Fibroblast of gingiva (primary cell): ENCODE measurements at regions not wholly inside any gene's neighbourhood (a gene's known extent, or its start where the extent isn't known, plus 50 kb on each side); places are given as distances from the start of the nearest gene placed in this dataset.
"Not testable (repeated sequence)": the region's sequence is repeated elsewhere in the genome, so short reads cannot be mapped to it uniquely, and the experiment has no call there.

ENCODE experiments used
- DNase-seq: peaks from one replicate; pipeline ENCODE4 v3.0.0-alpha.2; 2011; ENCODE audit warnings: low read depth

- DNase-seq, result no peak
Observed at GRCh38 chr4:188377816-188378215, 238.6 kb downstream of the TRIML1 start.

DNA sequence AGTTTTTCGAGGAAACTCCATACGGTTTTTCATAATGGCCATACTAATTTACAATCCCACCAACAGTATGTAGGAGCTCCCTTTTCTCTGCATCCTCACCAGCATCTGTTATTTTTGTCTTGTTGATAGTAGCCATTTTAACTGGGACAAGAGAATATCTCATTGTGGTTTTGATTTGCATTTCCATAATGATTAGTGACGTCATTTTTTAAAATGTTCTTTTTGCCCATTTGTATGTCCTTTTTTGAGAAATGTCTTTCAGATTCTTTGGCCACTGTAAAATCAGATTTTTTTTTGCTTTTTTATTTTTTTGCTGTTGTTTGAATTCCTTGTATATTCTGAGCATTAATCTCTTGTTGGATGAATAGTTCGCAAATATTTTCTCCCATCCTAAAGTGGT is 243.9 kb downstream of the TRIML1 start:
- DNase-seq, result no peak

DNA sequence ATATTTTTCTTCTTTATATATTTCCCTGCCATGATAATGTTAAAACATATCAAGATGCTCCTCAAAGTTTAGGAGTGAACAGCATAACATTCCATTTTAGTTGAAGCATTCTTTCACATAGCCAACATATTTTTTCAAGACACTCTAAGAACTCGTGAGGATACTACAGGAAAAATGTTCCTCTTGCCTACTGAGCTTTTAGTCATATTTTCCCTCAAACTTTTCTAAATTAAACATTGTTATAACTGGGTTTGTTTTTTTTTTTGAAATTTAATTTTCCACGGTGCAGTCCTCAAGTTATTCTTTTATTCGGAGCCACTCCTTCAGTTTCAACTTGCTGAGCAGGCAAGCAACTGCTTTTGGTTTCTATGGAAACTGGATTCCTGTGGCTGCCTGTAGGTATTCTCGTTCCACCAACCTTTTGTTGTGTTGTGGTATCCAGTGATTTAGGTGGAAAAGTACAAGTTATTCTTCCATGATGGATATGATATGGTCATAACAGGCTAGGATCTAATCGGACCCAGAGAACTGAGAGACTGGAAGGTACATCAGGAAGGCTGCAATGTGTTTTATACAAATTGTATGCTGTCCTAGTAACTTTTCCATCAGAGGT is 248.0 kb downstream of the TRIML1 start:
- DNase-seq, result no peak

DNA sequence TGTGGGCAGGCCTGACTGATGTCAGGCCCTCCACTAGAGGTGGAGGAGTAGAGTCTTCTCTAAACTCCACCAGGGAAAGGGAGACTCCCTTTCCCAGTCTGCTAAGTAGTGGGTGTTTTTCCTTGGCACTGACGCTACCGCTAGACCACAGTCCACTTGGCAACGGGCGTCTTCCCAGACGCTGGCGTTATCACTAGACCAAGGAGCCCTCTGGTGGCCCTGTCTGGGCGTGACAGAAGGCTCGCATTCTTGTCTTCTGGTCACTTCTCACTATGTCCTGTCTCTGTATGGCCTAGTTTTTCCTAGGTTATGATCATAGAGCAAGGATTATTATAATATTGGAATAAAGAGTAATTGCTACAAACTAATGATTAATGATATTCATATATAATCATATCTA is 252.1 kb downstream of the TRIML1 start:
- not testable (repeated sequence) for DNase-seq

DNA sequence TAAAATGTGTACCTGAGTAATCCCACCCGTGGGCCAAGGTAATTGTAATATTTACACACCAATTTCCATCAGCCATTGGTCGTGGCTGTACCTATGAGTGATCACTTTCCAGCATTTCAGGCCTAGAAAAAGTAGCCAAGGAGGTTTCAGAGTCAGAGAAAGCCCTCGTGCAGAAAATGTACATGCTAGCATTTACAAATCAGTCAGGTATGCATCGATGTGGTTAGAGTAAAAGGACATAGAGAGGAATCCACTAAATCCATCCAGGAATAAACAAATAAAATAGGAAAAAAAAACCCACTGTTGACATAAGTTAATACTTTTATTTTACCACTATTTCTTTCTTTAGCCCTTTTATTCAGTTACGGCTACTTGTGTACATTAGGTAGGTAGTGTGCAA is 256.8 kb downstream of the TRIML1 start:
- no peak for DNase-seq

GRCh38 chr4:188399834-188400233 is 260.6 kb downstream of the TRIML1 start:
- DNase-seq, result no peak

DNA sequence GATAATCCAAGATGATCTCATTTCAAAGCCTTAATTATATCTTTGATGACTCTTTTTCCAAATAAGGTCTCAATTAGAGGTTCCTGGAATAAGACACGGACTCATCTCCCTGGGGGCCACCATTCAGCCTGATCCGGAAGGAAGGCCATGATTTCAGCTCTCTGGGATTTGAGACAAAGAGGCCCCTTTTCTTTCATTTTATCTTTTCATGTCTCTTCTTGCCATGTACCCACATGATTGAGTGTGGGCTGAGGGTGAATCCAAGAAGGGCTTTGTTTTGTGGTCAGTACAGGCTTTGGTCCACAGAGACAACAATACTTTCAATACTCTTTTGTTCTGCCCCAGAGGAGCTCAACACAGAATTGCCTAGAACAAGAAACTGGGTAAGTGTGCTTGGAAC is 261.2 kb downstream of the TRIML1 start:
- DNase-seq, result no peak

GRCh38 chr4:188403272-188403671 is 264.0 kb downstream of the TRIML1 start:
- no peak for DNase-seq

- not testable (repeated sequence) for DNase-seq
Observed at GRCh38 chr4:188405071-188405835, 266.0 kb downstream of the TRIML1 start.

GRCh38 chr4:188408244-188409030 is 269.2 kb downstream of the TRIML1 start:
- no peak for DNase-seq

- no peak for DNase-seq
Observed at GRCh38 chr4:188409851-188410250, 270.6 kb downstream of the TRIML1 start.

DNA sequence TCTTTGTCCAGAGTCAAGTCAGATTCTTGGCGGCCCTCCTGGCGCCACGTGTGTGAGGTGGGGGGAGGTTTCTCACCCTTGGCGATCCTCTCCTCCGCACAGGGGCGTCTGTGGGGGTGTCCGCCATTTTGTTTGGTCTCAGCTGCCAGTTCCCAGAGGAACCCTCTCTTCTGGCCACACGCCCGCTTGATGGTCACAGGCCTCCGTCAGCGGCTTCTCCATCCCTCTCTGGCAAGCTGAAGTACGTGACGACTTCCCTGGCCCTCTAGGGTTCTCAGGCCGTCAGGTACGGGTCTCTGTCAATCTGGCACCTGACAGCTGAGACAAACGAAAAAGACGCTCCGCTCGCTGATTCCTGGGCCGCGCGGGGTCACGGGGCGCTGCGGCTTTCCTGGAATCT is 272.6 kb downstream of the TRIML1 start:
- no peak for DNase-seq

- no peak for DNase-seq
Observed at GRCh38 chr4:188412499-188412898, 273.3 kb downstream of the TRIML1 start.

GRCh38 chr4:188414441-188414840 is 275.2 kb downstream of the TRIML1 start:
- no peak for DNase-seq

GRCh38 chr4:188417181-188417580 is 277.9 kb downstream of the TRIML1 start:
- DNase-seq, result no peak

DNA sequence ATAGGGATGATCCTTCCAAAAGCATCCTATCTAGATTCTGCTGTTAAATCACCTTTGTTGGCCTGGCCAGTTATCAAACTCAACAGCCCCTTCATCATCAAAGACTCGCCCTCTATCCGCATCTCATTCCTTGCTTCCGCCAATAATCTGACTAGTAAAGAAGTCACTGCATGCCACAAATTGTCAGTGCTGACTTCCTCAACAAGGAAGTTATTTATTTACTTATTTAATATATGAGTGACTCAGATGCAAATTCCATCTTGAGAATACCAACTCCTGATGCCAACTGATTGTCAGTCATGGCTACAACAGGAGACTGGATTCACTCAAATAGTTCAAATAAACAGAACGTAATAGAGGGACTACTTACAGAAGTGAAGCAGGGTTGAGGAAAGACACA is 283.8 kb downstream of the TRIML1 start:
- no peak for DNase-seq

GRCh38 chr4:188428935-188429334 is 289.7 kb downstream of the TRIML1 start:
- no peak for DNase-seq

DNA sequence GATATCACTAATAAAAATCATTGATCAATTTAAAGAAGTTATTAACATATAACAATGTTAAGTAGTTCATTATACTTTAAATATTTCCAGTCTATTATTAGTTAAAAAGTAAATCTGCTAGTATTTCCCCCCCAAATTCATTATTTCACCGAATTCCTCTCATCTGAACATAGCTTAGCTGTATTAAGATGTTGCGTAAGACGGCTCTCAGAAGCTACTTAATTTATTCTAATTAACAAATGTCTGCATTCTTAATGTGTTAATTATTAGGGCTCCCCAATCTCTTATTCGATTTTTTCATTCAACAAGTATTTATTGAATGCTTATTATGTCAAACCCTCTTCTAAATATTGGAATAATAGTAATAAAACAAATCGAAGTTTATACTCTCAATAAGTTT is 290.7 kb downstream of the TRIML1 start:
- DNase-seq, result no peak

DNA sequence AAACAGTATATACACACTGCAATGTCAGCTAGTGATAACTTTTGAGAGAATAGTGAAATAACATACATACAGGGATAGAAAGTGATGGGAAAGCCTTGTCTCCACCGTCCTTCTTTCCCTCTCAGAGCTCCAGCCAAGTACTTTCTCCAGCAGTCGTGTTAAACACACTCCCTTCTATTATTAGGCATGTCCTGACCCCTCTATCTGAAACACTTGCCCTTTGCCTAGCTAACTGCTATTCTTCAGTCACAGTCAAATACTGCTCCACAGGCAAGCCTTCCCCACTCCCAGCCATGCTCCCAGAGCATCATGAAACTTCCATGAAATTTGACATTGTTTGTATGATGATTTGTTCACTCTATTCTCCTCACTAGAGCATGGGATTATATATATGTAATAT is 291.1 kb downstream of the TRIML1 start:
- no peak for DNase-seq

DNA sequence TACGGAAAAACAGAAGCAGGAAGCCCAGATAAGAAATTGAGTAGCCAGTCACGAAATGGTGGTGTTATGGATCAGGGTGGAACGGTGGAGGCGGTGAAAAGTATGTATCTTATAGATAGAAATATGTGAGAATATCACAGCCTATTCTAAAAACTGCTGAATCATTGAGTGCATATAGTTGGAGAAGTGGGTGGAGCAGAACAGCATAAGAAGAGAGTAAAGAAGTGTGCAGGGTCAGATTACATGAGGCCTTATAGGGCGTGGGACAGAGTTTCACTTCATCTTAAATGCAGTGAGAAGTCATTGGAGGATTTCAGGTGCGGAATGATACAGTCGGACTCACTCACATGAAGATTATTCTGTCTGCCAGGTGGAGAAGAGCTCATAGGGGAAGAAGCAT is 293.1 kb downstream of the TRIML1 start:
- DNase-seq, result no peak

DNA sequence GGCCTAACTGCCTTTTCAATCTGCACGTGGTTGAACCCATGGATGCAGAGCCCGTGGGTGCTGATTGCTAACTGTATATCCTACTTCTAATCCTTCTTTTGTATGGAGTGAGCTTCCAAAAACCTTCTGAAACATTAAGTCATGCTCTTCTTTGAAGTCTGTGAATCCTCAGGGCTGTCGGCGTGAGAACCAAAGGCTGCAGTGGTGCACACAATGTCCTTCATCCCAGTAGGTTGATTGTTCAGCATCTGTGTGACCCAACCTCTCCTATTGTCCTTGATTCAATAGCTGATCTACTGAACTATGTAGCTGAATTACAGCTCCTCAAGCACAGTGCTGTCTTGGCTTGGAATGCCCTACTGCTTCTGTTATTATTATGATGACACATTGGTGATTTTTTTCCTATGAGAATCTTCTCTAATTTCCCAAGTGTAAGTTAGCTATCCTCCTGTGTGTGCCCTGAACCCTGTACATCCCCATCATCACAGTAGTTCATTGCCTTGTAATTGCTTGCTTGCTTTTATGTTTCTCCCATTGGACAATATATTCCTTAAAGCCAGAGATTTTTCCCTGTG is 294.6 kb downstream of the TRIML1 start:
- DNase-seq, result no peak

DNA sequence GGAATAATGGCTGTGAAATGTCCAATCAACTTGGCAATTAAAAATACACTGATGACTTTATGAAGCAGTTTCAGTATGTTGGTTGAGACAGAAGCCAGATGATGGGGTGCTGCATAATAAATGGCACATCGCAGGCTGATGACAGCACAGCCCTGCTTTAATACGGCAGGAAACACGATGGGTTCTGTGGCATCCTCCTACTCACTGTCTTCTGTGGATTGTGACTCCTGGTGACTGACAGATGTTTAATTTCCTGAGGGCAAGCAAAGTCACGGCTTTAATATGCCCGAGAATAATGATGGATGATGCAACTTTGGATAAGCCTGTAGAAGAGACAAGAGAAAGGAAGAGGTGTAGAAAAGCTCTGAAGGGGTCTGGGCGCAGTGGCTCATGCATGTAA is 295.4 kb downstream of the TRIML1 start:
- DNase-seq, result no peak

GRCh38 chr4:188435381-188435780 is 296.1 kb downstream of the TRIML1 start:
- DNase-seq, result no peak
